ENCODE measurements at regions not wholly inside any gene's neighbourhood (a gene's known extent, or its start where the extent isn't known, plus 50 kb on each side); places are given as distances from the start of the nearest gene placed in this dataset.

- DNase-seq = no peak
Measured at GRCh38 chr10:107477266-107477665, 312.8 kb upstream of the SORCS1 start.

GRCh38 chr10:107476408-107476807 lies 311.9 kb upstream of the SORCS1 start:
- no peak for DNase-seq

- DNase-seq = no peak
Measured at GRCh38 chr10:107474650-107475049, 310.1 kb upstream of the SORCS1 start.

DNA sequence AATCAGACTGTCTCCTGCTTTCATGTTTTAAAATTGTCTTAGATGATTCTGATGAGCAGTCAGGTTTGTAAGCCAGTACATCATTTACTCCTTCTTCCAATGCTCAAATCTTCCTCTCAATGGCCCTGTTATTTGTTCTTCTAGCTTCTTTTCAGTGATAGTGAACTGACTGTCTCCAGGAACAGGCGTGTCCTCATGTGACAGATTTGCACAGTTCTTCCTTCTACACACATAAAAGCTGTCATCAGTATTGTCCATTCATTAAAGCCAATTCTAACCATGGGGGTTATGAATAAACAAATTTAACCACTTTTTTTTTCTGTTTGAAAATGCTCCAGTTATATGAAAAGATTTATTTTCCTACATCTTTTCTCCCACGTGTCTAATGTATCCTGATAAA lies 308.7 kb upstream of the SORCS1 start:
- no peak for DNase-seq

GRCh38 chr10:107471911-107472310 lies 307.4 kb upstream of the SORCS1 start:
- DNase-seq = no peak

DNA sequence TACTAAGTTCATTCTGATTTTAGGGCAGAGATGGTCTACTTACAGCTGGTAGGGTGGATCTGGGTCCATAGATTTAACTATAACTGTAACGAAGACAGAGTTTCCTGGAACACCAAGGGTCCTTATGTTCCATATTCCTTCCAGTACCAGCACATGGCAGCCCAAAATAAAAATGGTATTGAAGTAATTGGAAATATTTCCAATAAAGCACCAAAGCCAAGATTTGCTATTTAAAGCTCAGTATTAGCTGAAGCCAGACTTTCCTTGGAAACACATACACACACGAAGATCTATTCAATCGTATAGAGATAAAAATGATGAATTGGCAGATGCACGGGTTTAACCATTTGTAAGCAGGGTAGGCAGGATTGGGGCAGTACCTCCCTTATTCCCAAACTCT lies 289.1 kb upstream of the SORCS1 start:
- DNase-seq = no peak

DNA sequence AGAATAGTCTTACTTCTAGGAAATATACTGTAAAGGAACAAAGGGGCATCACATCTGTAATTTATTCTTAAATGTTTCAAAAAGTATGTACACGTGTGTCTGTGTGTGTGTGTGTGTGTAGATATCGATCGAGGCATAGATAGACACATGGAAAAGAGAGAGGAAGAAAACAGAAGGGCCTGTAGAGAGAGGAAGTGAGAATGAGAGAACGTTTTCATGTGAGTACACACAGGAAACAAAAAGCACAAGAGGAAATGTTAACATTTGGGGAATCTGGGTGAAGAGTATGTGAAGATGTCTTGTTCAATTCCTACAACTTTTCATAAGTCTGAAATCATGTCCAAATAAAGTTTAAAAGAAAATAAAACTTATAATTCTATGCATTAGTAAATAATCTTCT lies 286.5 kb upstream of the SORCS1 start:
- no peak for DNase-seq

GRCh38 chr10:107450056-107450455 lies 285.6 kb upstream of the SORCS1 start:
- DNase-seq = no peak

DNA sequence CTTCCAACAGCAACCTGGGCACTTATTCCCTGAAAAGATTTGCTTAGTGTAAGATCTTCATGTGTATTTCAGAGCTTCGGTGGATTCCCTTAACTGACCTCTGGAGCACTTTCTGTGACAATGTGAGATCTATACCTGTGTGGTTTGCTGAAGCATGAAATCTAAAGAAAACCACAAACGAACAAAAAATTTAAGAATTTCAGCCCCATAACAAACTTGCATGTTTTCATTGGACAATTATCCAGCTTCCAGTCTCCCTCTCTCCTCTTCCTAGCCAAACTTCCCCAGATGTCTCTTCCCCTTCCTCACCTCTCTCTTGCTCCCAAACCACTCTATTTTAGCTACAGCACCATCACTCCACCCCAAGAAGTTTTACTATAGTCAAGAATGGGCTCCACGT lies 279.9 kb upstream of the SORCS1 start:
- DNase-seq = no peak

- no peak for DNase-seq
Measured at GRCh38 chr10:107443813-107444212, 279.3 kb upstream of the SORCS1 start.

DNA sequence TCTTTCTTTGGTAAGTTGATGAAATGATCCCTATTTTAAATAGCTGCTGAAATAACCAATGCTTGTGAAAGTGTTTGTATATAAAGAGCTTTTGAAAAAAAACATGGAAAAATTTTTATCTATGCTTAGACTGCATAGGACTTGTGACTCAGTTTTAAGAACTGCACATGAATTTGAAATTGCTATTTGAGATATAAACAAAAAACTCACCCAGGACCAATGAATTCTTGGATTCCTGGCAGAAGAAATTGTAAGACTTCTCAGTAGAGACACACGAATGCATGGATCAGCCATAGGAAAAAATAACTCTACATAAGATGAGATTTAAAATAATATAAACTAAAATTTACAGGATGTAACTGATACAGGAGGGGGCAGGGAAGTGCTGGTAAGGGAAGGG lies 278.8 kb upstream of the SORCS1 start:
- DNase-seq = no peak

GRCh38 chr10:107442035-107442505 lies 277.6 kb upstream of the SORCS1 start:
- no peak for DNase-seq

- DNase-seq = no peak
Measured at GRCh38 chr10:107440741-107441140, 276.2 kb upstream of the SORCS1 start.

DNA sequence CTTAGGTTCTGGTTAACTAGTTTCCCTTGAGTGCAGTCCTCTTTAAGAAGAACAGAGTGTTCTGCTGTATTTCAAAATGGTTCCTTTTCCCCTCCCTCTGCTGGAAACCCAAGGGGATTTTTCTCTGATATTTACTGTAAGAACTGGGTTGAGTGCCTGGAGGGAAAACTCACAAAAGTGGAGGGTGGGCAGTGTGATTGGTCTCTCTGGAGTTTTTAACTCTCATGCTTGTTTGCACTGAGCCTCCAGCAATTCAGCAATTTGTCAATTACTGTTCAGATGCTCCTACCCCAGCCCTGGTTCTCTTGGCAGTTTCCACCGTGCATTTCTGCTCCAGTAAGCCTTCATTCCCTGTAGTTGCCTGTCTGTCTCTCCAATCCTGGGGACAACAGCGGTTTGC lies 273.4 kb upstream of the SORCS1 start:
- DNase-seq = no peak

DNA sequence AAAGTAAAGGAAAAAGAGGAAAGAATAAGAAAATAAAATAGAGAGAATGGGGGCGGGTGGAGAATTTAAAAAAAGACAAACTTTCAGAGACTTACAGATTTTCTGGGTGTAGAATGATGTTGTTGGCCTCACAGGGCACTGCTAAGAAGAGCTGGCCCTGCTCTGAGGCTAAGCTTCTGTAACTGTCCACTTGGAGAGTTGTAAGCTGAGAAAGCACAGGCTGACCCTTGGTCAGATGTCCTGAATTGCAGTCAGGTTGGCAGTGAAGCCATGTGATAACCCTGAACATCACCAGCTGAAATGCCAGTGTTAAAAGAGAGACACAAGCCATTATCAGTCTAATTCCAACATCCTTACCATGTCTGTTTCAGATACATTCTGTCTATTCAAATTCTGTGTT lies 272.1 kb upstream of the SORCS1 start:
- DNase-seq = no peak

GRCh38 chr10:107434854-107435253 lies 270.3 kb upstream of the SORCS1 start:
- no peak for DNase-seq

- no peak for DNase-seq
Measured at GRCh38 chr10:107434201-107434600, 269.7 kb upstream of the SORCS1 start.

DNA sequence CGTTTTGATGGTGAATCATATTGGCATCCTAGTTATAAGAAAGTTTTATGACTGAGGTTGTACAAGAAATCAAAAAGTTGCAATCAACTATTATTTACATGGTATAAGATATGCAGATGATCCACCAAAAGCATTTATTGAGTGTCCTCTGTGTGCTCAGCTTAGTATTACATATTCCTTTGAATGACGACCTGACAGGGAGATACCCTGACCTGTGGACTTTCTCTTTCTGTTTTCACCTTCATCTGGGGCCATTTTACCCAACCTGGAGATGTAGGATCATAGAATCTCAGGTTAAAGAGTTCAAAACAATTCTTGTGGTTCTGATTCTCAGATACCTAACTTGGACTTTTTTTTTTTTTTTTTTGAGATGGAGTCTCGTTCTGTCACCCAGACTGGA lies 269.1 kb upstream of the SORCS1 start:
- no peak for DNase-seq

GRCh38 chr10:107430446-107430845 lies 265.9 kb upstream of the SORCS1 start:
- DNase-seq = no peak

- DNase-seq = no peak
Measured at GRCh38 chr10:107427016-107427415, 262.5 kb upstream of the SORCS1 start.

- DNase-seq = no peak
Measured at GRCh38 chr10:107425931-107426553, 261.5 kb upstream of the SORCS1 start.

DNA sequence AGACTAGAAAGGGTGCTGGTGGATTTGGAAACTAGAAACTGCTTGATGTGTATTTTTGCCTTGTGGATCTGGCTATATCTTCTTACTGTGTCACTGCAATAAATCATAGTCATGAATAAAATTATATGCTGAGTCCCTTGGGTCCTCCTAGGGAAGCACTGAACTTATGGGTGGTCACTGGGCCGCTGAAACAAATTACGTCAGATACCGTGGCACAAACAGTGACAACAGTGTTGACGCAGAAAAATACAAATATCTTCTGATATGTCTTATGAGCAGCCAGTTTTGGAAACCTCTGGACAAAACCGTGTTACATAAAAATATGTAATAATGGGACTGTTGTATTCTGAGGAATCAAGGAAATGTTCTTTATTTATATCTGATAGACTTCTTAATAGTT lies 260.1 kb upstream of the SORCS1 start:
- no peak for DNase-seq

GRCh38 chr10:107423903-107424302 lies 259.4 kb upstream of the SORCS1 start:
- DNase-seq = no peak

GRCh38 chr10:107422681-107423080 lies 258.2 kb upstream of the SORCS1 start:
- DNase-seq = no peak

- no peak for DNase-seq
Measured at GRCh38 chr10:107420196-107420595, 255.7 kb upstream of the SORCS1 start.
